ENCODE measurements at regions not wholly inside any gene's neighbourhood (a gene's known extent, or its start where the extent isn't known, plus 50 kb on each side); places are given as distances from the start of the nearest gene placed in this dataset.

GRCh38 chr1:4546911-4547310 lies 107.5 kb upstream of the AJAP1 start:
- no peak for DNase-seq (ENCODE audit: low read depth in 3 of 3, low spot score in 2 of 3)

- no peak for DNase-seq (ENCODE audit: low read depth in 3 of 3, low spot score in 2 of 3)
These were observed 104.5 kb upstream of the AJAP1 start for GRCh38 chr1:4549930-4550329.

GRCh38 chr1:4550941-4551340 lies 103.5 kb upstream of the AJAP1 start:
- DNase-seq (ENCODE audit: low read depth in 3 of 3, low spot score in 2 of 3): no peak

- DNase-seq (ENCODE audit: low read depth in 3 of 3, low spot score in 2 of 3): no peak
These were observed 102.7 kb upstream of the AJAP1 start for GRCh38 chr1:4551706-4552105.

- DNase-seq (ENCODE audit: low read depth in 3 of 3, low spot score in 2 of 3): no peak
These were observed 100.6 kb upstream of the AJAP1 start for GRCh38 chr1:4553761-4554160.

GRCh38 chr1:4554271-4554865 lies 100.0 kb upstream of the AJAP1 start:
- DNase-seq (ENCODE audit: low read depth in 3 of 3, low spot score in 2 of 3): no peak

GRCh38 chr1:4557949-4558348 lies 96.5 kb upstream of the AJAP1 start:
- no peak for DNase-seq (ENCODE audit: low read depth in 3 of 3, low spot score in 2 of 3)

GRCh38 chr1:4561205-4561604 lies 93.2 kb upstream of the AJAP1 start:
- DNase-seq (ENCODE audit: low read depth in 3 of 3, low spot score in 2 of 3): no peak

GRCh38 chr1:4562321-4562720 lies 92.1 kb upstream of the AJAP1 start:
- no peak for DNase-seq (ENCODE audit: low read depth in 3 of 3, low spot score in 2 of 3)

GRCh38 chr1:4563586-4563985 lies 90.8 kb upstream of the AJAP1 start:
- DNase-seq (ENCODE audit: low read depth in 3 of 3, low spot score in 2 of 3): no peak

GRCh38 chr1:4564051-4564450 lies 90.4 kb upstream of the AJAP1 start:
- DNase-seq (ENCODE audit: low read depth in 3 of 3, low spot score in 2 of 3): no peak

GRCh38 chr1:4565166-4565565 lies 89.2 kb upstream of the AJAP1 start:
- DNase-seq (ENCODE audit: low read depth in 3 of 3, low spot score in 2 of 3): no peak

GRCh38 chr1:4565801-4566449 lies 88.5 kb upstream of the AJAP1 start:
- no peak for DNase-seq (ENCODE audit: low read depth in 3 of 3, low spot score in 2 of 3)

- DNase-seq (ENCODE audit: low read depth in 3 of 3, low spot score in 2 of 3): no peak
These were observed 83.1 kb upstream of the AJAP1 start for GRCh38 chr1:4571263-4571662.

GRCh38 chr1:4573526-4573925 lies 80.9 kb upstream of the AJAP1 start:
- DNase-seq (ENCODE audit: low read depth in 3 of 3, low spot score in 2 of 3): no peak

- no peak for DNase-seq (ENCODE audit: low read depth in 3 of 3, low spot score in 2 of 3)
These were observed 72.6 kb upstream of the AJAP1 start for GRCh38 chr1:4581807-4582206.

- DNase-seq (ENCODE audit: low read depth in 3 of 3, low spot score in 2 of 3): no peak
These were observed 70.0 kb upstream of the AJAP1 start for GRCh38 chr1:4584449-4584848.

GRCh38 chr1:4585216-4585615 lies 69.2 kb upstream of the AJAP1 start:
- no peak for DNase-seq (ENCODE audit: low read depth in 3 of 3, low spot score in 2 of 3)

GRCh38 chr1:4585705-4586104 lies 68.7 kb upstream of the AJAP1 start:
- DNase-seq (ENCODE audit: low read depth in 3 of 3, low spot score in 2 of 3): no peak

GRCh38 chr1:4586611-4587160 lies 67.7 kb upstream of the AJAP1 start:
- DNase-seq (ENCODE audit: low read depth in 3 of 3, low spot score in 2 of 3): no peak

GRCh38 chr1:4587721-4588120 lies 66.7 kb upstream of the AJAP1 start:
- DNase-seq (ENCODE audit: low read depth in 3 of 3, low spot score in 2 of 3): no peak

- no peak for DNase-seq (ENCODE audit: low read depth in 3 of 3, low spot score in 2 of 3)
These were observed 63.7 kb upstream of the AJAP1 start for GRCh38 chr1:4590756-4591155.

- DNase-seq (ENCODE audit: low read depth in 3 of 3, low spot score in 2 of 3): no peak
These were observed 62.5 kb upstream of the AJAP1 start for GRCh38 chr1:4591926-4592325.
